Right cardiac atrium (tissue), 5 donors: ENCODE measurements at regions not wholly inside any gene's neighbourhood (a gene's known extent, or its start where the extent isn't known, plus 50 kb on each side); places are given as distances from the start of the nearest gene placed in this dataset.

Experiments used
- ATAC-seq, 2 donors: fragments of 200-7000 bp; cut with Tn5 transposase; one replicate each; pipeline versions ENCODE4 v1.8.0 to v1.9.1; 2020; ENCODE audit warnings: moderate library complexity in 2 of 2, mild to moderate bottlenecking in 1 of 2
- DNase-seq, 3 donors: peaks; one replicate each; pipeline ENCODE4 v3.0.0-alpha.2; 2020
- H3K27ac ChIP-seq: one replicate; pipeline ENCODE4 v1.5.1; 2013; ENCODE audit warnings: mild to moderate bottlenecking, low read length, control low read depth, moderate library complexity
- H3K27me3 ChIP-seq: one replicate; pipeline ENCODE4 v1.6.1; 2013; ENCODE audit not compliant: control insufficient read depth, insufficient read depth
- H3K4me1 ChIP-seq: one replicate; pipeline ENCODE4 v1.6.1; 2013; ENCODE audit warnings: low read length; ENCODE audit not compliant: control insufficient read depth, insufficient read depth
- H3K4me3 ChIP-seq: one replicate; pipeline ENCODE4 v1.5.1; 2013; ENCODE audit warnings: low read length, control low read depth
- H3K9me3 ChIP-seq: one replicate; pipeline ENCODE4 v1.6.1; 2013; ENCODE audit warnings: low read length; ENCODE audit not compliant: control insufficient read depth
- WGBS: extraction: QIAGEN DNeasy Blood & Tissue Kit; methylation state at CpG from one replicate; pipeline ENCODE4 v1.1.7; 2013; 5-methylcytosine and 5-hydroxymethylcytosine counted together
- intact Hi-C, 4 donors: fragments of 100-400 bp; cut with DNase I; formaldehyde crosslinking; loops; one replicate each; pipeline versions ENCODE4 v1.11.0 to v1.14.0; 2022 to 2023
- donor health status: healthy with polysubstance abuse.
- donor health status: DM: no; HTN: yes; CAD: no.
- donor health status: DM: no; HTN: no; CAD: no.
- donor health status: DM: no; HTN: yes; CAD: no; lungs with severe emphysema.
- donor health status: DM: yes; HTN: yes; CAD: no.

GRCh38 chrX:109266034-109266433 is 215.9 kb downstream of the GUCY2F start:
- intact Hi-C loops, result no loop called here
- DNase-seq (no peak), ATAC-seq (no peak)
- Histone ChIP-seq H3K27me3 (no peaks in the 10 kb centered on the region), H3K4me3 (no peak overlapping the region), H3K9me3 (no peaks in the 10 kb centered on the region), H3K27ac (no peak overlapping the region), H3K4me1 (no peaks in the 10 kb centered on the region)

GRCh38 chrX:109264878-109265277 is 217.0 kb downstream of the GUCY2F start:
- ATAC-seq (no peak), DNase-seq (no peak)
- Histone ChIP-seq H3K27me3 (no peaks in the 10 kb centered on the region), H3K4me3 (no peak overlapping the region), H3K9me3 (no peaks in the 10 kb centered on the region), H3K27ac (no peak overlapping the region), H3K4me1 (no peaks in the 10 kb centered on the region)
- intact Hi-C loops, result no loop called here
- 91% methylated on average over 1 of the region's 1 CpG for WGBS

- no peaks in the 10 kb centered on the region for H3K27me3 ChIP-seq
- intact Hi-C loops, result no loop called here
These were observed 220.6 kb downstream of the GUCY2F start for GRCh38 chrX:109261279-109261678.

GRCh38 chrX:109252789-109253188 is 229.1 kb downstream of the GUCY2F start:
- DNase-seq (no peak), ATAC-seq (no peak)
- intact Hi-C loops, result no loop called here
- Histone ChIP-seq H3K27ac (no peak overlapping the region), H3K4me3 (no peak overlapping the region), H3K4me1 (no peaks in the 10 kb centered on the region), H3K9me3 (no peaks in the 10 kb centered on the region), H3K27me3 (no peaks in the 10 kb centered on the region)
- WGBS, result 85% methylated on average over 2 of the region's 2 CpGs

More at GRCh38 chrX:109261279-109261678, 220.6 kb downstream of the GUCY2F start:
- ATAC-seq (no peak), DNase-seq (no peak)
- no peaks in the 10 kb centered on the region for H3K9me3 ChIP-seq
- no peak overlapping the region for H3K27ac ChIP-seq
- no peaks in the 10 kb centered on the region for H3K4me1 ChIP-seq
- no peak overlapping the region for H3K4me3 ChIP-seq
- WGBS, result 41% methylated on average over 2 of the region's 2 CpGs

GRCh38 chrX:109218761-109219160 is 263.1 kb downstream of the GUCY2F start:
- intact Hi-C loops, result no loop called here
- Histone ChIP-seq H3K9me3 (no peaks in the 10 kb centered on the region), H3K4me3 (no peak overlapping the region), H3K4me1 (no peaks in the 10 kb centered on the region), H3K27ac (no peak overlapping the region), H3K27me3 (no peaks in the 10 kb centered on the region)
- DNase-seq (no peak), ATAC-seq (no peak)
- 2% methylated on average over 1 of the region's 1 CpG for WGBS

- Histone ChIP-seq H3K4me3 (no peak overlapping the region), H3K27me3 (no peaks in the 10 kb centered on the region), H3K27ac (no peak overlapping the region), H3K4me1 (no peaks in the 10 kb centered on the region), H3K9me3 (no peaks in the 10 kb centered on the region)
- DNase-seq (no peak), ATAC-seq (no peak)
- 33% methylated on average over 2 of the region's 2 CpGs for WGBS
- intact Hi-C loops, result no loop called here
These were observed 282.2 kb downstream of the GUCY2F start for GRCh38 chrX:109199726-109200125.

GRCh38 chrX:109190542-109190941 is 291.3 kb downstream of the GUCY2F start:
- no peak overlapping the region for H3K27ac ChIP-seq
- no peaks in the 10 kb centered on the region for H3K27me3 ChIP-seq
- ATAC-seq (no peak), DNase-seq (no peak)
- intact Hi-C loops, result no loop called here
- no peaks in the 10 kb centered on the region for H3K9me3 ChIP-seq
- no peaks in the 10 kb centered on the region for H3K4me1 ChIP-seq
- 70% methylated on average over 1 of the region's 1 CpG for whole genome bisulfite sequencing
- H3K4me3 ChIP-seq, result no peak overlapping the region

- Histone ChIP-seq H3K4me1 (no peaks in the 10 kb centered on the region), H3K4me3 (no peak overlapping the region), H3K27me3 (no peaks in the 10 kb centered on the region), H3K9me3 (no peaks in the 10 kb centered on the region), H3K27ac (no peak overlapping the region)
- WGBS, result 54% methylated on average over 2 of the region's 2 CpGs
- no peak for ATAC-seq
- intact Hi-C loops, result no loop called here
- no peak for DNase-seq
These were observed 294.3 kb downstream of the GUCY2F start for GRCh38 chrX:109187473-109188168.

GRCh38 chrX:109186939-109187338 is 294.9 kb downstream of the GUCY2F start:
- Histone ChIP-seq H3K9me3 (no peaks in the 10 kb centered on the region), H3K27me3 (no peaks in the 10 kb centered on the region), H3K4me3 (no peak overlapping the region), H3K4me1 (no peaks in the 10 kb centered on the region), H3K27ac (no peak overlapping the region)
- intact Hi-C loops, result no loop called here
- DNase-seq (no peak), ATAC-seq (no peak)
- 79% methylated on average over 4 of the region's 4 CpGs for WGBS

GRCh38 chrX:109184506-109185139 is 297.3 kb downstream of the GUCY2F start:
- intact Hi-C loops, result no loop called here
- Histone ChIP-seq H3K4me3 (no peak overlapping the region), H3K27me3 (no peaks in the 10 kb centered on the region), H3K27ac (no peak overlapping the region), H3K9me3 (no peaks in the 10 kb centered on the region), H3K4me1 (no peaks in the 10 kb centered on the region)
- no peak for DNase-seq
- no peak for ATAC-seq

GRCh38 chrX:109172091-109172602 is 309.7 kb downstream of the GUCY2F start:
- Histone ChIP-seq H3K4me3 (no peak overlapping the region), H3K9me3 (no peaks in the 10 kb centered on the region), H3K27me3 (no peaks in the 10 kb centered on the region), H3K27ac (no peak overlapping the region), H3K4me1 (no peaks in the 10 kb centered on the region)
- ATAC-seq, result no peak
- 86% methylated on average over 4 of the region's 4 CpGs for WGBS
- intact Hi-C loops, result no loop called here
- no peak for DNase-seq
